Right hindlimb (tissue), 1 donor: ENCODE measurements at regions not wholly inside any gene's neighbourhood (a gene's known extent, or its start where the extent isn't known, plus 50 kb on each side); places are given as distances from the start of the nearest gene placed in this dataset.
A peak's percentile ranks its signal among the peaks of the same experiment; 100 is the strongest.
"Not testable (repeated sequence)": the region's sequence is repeated elsewhere in the genome, so short reads cannot be mapped to it uniquely, and the experiment has no call there.

ENCODE experiments used
- DNase-seq: peaks from one replicate; pipeline ENCODE4 v3.0.0-alpha.2; 2018

GRCh38 chr1:219066631-219067349 is 106.9 kb upstream of the LYPLAL1 start:
- no peak for DNase-seq

GRCh38 chr1:219067350-219067712 is 106.3 kb upstream of the LYPLAL1 start:
- no peak for DNase-seq

GRCh38 chr1:219070395-219070794 is 103.3 kb upstream of the LYPLAL1 start:
- DNase-seq: not testable (repeated sequence)

GRCh38 chr1:219071209-219071608 is 102.5 kb upstream of the LYPLAL1 start:
- DNase-seq: no peak

- no peak for DNase-seq
Observed at GRCh38 chr1:219072329-219072728, 101.3 kb upstream of the LYPLAL1 start.

- DNase-seq: no peak
Observed at GRCh38 chr1:219074084-219074728, 99.5 kb upstream of the LYPLAL1 start.

- peak; percentile 47 for DNase-seq
Observed at GRCh38 chr1:219075121-219075879, 98.4 kb upstream of the LYPLAL1 start.

- no peak for DNase-seq
Observed at GRCh38 chr1:219076326-219076937, 97.2 kb upstream of the LYPLAL1 start.

GRCh38 chr1:219077767-219078166 is 95.9 kb upstream of the LYPLAL1 start:
- not testable (repeated sequence) for DNase-seq

GRCh38 chr1:219081943-219082925 is 91.4 kb upstream of the LYPLAL1 start:
- DNase-seq: no peak

- DNase-seq: no peak
Observed at GRCh38 chr1:219083631-219084030, 90.0 kb upstream of the LYPLAL1 start.

GRCh38 chr1:219085082-219085481 is 88.6 kb upstream of the LYPLAL1 start:
- no peak for DNase-seq

GRCh38 chr1:219085988-219086387 is 87.7 kb upstream of the LYPLAL1 start:
- DNase-seq: no peak

- no peak for DNase-seq
Observed at GRCh38 chr1:219086956-219087469, 86.7 kb upstream of the LYPLAL1 start.

GRCh38 chr1:219088778-219089557 is 84.7 kb upstream of the LYPLAL1 start:
- no peak for DNase-seq

GRCh38 chr1:219090607-219091006 is 83.1 kb upstream of the LYPLAL1 start:
- no peak for DNase-seq

GRCh38 chr1:219092206-219092605 is 81.5 kb upstream of the LYPLAL1 start:
- DNase-seq: no peak

- DNase-seq: no peak
Observed at GRCh38 chr1:219099307-219099706, 74.4 kb upstream of the LYPLAL1 start.

- DNase-seq: no peak
Observed at GRCh38 chr1:219100059-219100458, 73.6 kb upstream of the LYPLAL1 start.

GRCh38 chr1:219102466-219102865 is 71.2 kb upstream of the LYPLAL1 start:
- DNase-seq: not testable (repeated sequence)

GRCh38 chr1:219105893-219106292 is 67.8 kb upstream of the LYPLAL1 start:
- no peak for DNase-seq
